ENCODE measurements at regions not wholly inside any gene's neighbourhood (a gene's known extent, or its start where the extent isn't known, plus 50 kb on each side); places are given as distances from the start of the nearest gene placed in this dataset.
"Not testable (repeated sequence)": the region's sequence is repeated elsewhere in the genome, so short reads cannot be mapped to it uniquely, and the experiment has no call there.

DNA sequence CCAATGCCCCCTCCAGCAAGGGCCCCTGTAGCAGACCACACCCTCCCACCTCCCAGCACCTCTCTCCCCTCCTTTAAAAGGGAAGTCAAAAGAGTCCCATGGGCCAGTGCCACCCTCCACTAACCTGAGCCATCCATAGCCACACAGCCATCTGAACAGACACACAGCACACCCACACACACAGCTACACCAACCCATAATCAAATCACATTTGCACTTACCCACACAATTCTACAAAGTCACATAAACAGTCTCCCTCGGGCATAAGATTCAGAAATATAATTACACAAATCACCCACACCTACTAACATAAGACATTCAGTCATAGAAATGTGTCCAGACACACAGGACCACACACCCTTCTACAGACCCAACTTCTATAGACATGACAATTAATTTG lies 96.3 kb downstream of the HIF1AN start:
- Histone ChIP-seq H3K27ac (no peak overlapping the region), H3K4me1 (no peaks in the 10 kb centered on the region), H3K9me3 (no peaks in the 10 kb centered on the region), H3K9ac (ENCODE audit: low read depth in 2 of 2, low read length in 2 of 2) (no peak overlapping the region), H3K36me3 (no peaks in the 10 kb centered on the region), H3K4me3 (no peak overlapping the region), H3K27me3 (no peaks in the 10 kb centered on the region)
- TF ChIP-seq, protein P1, sequence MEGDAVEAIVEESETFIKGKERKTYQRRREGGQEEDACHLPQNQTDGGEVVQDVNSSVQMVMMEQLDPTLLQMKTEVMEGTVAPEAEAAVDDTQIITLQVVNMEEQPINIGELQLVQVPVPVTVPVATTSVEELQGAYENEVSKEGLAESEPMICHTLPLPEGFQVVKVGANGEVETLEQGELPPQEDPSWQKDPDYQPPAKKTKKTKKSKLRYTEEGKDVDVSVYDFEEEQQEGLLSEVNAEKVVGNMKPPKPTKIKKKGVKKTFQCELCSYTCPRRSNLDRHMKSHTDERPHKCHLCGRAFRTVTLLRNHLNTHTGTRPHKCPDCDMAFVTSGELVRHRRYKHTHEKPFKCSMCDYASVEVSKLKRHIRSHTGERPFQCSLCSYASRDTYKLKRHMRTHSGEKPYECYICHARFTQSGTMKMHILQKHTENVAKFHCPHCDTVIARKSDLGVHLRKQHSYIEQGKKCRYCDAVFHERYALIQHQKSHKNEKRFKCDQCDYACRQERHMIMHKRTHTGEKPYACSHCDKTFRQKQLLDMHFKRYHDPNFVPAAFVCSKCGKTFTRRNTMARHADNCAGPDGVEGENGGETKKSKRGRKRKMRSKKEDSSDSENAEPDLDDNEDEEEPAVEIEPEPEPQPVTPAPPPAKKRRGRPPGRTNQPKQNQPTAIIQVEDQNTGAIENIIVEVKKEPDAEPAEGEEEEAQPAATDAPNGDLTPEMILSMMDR (IDR thresholded peaks at IDR 0.05), result no peak
- intact Hi-C loops (cut with DNase I), result no loop called here
- DNase-seq, result no peak

DNA sequence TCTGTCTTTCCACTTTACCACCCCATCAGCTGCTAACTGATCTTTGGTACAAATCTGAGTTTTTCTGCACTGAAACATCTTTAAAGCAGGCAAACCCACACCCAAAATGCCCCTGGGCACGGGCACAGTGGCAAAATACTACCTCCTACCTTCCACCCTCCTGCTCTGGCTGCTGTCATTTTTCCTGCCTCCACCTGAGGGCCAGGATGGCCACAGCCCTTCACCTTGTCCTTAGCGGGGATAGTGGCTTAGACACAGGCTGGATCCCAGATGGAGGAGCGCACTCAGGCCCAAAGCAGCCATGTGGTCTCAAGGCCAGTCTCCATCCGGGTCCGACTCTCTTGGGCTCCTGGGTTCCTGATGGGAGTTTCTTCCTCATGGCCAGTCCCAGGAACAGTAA lies 98.3 kb downstream of the HIF1AN start:
- intact Hi-C loops (cut with DNase I), result no loop called here
- H3K27ac ChIP-seq, result no peak overlapping the region
- no peaks in the 10 kb centered on the region for H3K9me3 ChIP-seq
- TF ChIP-seq, protein P1 (IDR thresholded peaks at IDR 0.05), result no peak
- H3K36me3 ChIP-seq, result no peaks in the 10 kb centered on the region
- H3K4me3 ChIP-seq, result no peak overlapping the region
- DNase-seq, result no peak
- peaks cover 4% of the 10 kb centered on the region for H3K27me3 ChIP-seq
- H3K9ac ChIP-seq (ENCODE audit: low read depth in 2 of 2, low read length in 2 of 2), result no peak overlapping the region
- H3K4me1 ChIP-seq, result no peaks in the 10 kb centered on the region

DNA sequence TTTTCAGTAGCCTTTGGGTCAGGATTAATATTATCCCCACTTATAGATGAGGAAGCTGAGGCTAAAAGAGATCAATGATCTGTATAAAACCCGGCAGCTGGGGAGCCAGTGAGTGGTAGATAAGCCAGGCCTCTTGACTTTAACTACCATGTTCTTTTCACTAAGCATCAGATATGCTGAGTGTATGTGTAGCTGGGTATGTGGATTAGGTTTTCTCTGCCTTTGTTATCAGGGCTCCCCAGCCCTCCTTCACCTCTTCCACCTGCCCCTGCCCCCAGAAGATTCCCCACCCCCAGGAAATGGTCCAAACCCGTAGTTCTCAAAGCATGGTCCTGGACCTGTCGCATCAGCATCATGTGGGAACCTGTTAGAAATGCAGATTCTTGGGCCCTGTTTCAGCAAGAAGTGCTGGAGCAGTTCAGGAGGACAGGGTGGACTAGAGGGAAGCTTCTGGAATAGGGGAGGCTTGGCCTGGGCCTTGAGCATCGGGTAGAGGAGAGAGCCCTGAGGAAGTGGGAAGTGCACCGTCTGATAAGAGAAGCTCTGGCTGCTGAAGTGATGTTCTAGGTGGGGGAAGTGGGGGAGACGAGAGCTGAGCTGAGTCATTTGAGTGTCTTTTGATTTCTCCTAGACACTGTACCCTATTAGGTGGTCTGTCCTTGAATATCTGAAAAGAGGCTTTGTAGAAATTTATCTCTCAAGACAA lies 101.3 kb downstream of the HIF1AN start:
- no peak overlapping the region for H3K27ac ChIP-seq
- intact Hi-C loops (cut with DNase I), result no loop called here

DNA sequence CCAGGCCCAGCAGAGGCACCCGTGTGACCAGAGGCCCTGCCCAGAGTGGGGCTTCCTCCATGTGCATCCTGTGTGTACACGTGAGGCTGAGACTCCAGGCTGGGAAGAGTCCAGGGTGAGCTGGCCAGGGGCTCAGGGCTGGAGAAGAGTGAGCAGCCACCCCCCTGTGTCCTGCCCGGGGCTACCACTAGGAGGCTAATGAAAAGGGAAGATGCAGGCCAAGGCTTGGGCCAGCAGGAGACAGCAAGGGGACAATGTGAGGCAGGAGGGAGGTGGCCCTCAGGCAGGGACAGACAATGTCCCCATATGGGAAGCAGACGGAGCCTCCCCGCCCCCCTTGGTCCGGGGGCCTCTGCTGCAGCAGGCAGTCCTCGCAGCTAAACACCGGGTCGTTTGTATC lies 102.0 kb downstream of the HIF1AN start:
- intact Hi-C loops (cut with DNase I), result no loop called here
- peaks cover 8% of the 10 kb centered on the region for H3K27me3 ChIP-seq
- no peaks in the 10 kb centered on the region for H3K4me1 ChIP-seq
- H3K27ac ChIP-seq, result no peak overlapping the region
- H3K9me3 ChIP-seq, result no peaks in the 10 kb centered on the region
- no peak overlapping the region for H3K4me3 ChIP-seq
- TF ChIP-seq, protein P1 (IDR thresholded peaks at IDR 0.05), result no peak
- DNase-seq, result no peak
- no peak overlapping the region for H3K9ac ChIP-seq (ENCODE audit: low read depth in 2 of 2, low read length in 2 of 2)
- H3K36me3 ChIP-seq, result no peaks in the 10 kb centered on the region

More for the DNA sequence above, 101.3 kb downstream of the HIF1AN start:
- no peaks in the 10 kb centered on the region for H3K36me3 ChIP-seq
- no peak overlapping the region for H3K9ac ChIP-seq (ENCODE audit: low read depth in 2 of 2, low read length in 2 of 2)
- no peaks in the 10 kb centered on the region for H3K9me3 ChIP-seq
- peaks cover 8% of the 10 kb centered on the region for H3K27me3 ChIP-seq
- TF ChIP-seq, protein P1 (IDR thresholded peaks at IDR 0.05), result no peak
- H3K4me1 ChIP-seq, result no peaks in the 10 kb centered on the region
- no peak for DNase-seq
- no peak overlapping the region for H3K4me3 ChIP-seq

DNA sequence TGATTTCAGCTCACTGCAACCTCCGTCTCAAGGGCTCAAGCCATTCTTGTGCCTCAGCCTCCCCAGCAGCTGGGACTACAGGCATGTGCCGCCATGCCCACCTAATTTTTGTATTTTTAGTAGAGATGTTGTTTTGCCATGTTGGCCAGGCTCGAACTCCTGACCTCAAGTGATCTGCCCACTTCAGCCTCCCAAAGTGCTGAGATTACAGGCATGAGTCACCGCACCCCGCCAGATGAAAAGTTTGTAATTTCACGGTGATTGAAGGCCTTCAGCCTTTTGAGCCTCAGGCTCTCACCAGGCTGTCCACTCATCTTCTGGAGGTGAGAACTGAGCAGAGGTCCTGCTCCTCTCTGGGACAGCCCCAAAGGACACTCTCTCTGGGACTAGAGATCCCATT lies 103.2 kb downstream of the HIF1AN start:
- H3K9ac ChIP-seq (ENCODE audit: low read depth in 2 of 2, low read length in 2 of 2); H3K4me3 ChIP-seq; H3K36me3 ChIP-seq; H3K4me1 ChIP-seq; DNase-seq; H3K9me3 ChIP-seq; H3K27ac ChIP-seq; H3K27me3 ChIP-seq; intact Hi-C loops (cut with DNase I): not testable (repeated sequence)

DNA sequence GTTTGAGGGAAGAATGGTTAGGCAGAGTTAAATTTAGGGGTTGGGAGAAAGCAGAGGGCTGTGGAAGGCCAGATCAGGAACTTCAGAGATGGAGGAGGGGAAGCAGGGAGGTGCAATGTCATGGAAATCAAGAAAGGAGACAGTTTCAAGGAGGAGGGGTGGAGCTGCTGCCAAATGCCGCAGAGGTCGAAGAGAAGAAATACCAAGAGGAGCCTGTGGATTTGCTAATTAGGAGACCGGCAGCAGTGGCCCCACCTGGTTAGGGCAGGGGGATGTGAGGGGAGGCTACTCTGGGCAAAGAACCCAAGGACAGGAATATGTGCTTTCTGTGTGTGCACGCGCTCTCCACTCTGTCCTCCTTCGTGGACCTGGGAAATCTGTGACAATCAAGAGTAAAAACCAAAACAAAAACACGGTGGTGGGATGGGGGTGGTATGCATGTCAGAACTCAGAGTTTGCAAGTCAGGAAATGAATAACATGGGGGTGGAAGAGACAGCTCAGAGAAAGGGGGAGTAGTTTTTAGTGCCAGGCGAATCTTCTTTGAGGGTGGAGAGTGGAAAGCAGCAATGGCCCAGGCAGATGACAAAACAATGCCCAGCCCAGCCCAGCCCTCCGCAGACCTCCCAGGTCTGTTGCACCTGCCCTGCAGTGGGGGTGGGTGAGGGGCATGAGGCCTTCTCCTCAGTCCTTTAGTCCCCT lies 102.9 kb upstream of the PAX2 start:
- Histone ChIP-seq H3K27me3 (peaks cover 8% of the 10 kb centered on the region), H3K4me1 (no peaks in the 10 kb centered on the region), H3K4me3 (no peak overlapping the region), H3K36me3 (no peaks in the 10 kb centered on the region), H3K27ac (no peak overlapping the region), H3K9me3 (no peaks in the 10 kb centered on the region), H3K9ac (ENCODE audit: low read depth in 2 of 2, low read length in 2 of 2) (no peak overlapping the region)
- intact Hi-C loops (cut with DNase I), result no loop called here
- TF ChIP-seq, protein P1 (IDR thresholded peaks at IDR 0.05), result no peak
- DNase-seq, result no peak
